ENCODE measurements at regions not wholly inside any gene's neighbourhood (a gene's known extent, or its start where the extent isn't known, plus 50 kb on each side); places are given as distances from the start of the nearest gene placed in this dataset.

- DNase-seq (ENCODE audit: low spot score) = no peak
- Mint-ChIP-seq H3K36me3 (ENCODE audit: low read depth, unreplicated experiment) (no peaks in the 10 kb centered on the region), H3K27ac (ENCODE audit: unreplicated experiment) (no peak overlapping the region), H3K4me1 (ENCODE audit: unreplicated experiment) (no peaks in the 10 kb centered on the region), H3K4me3 (ENCODE audit: unreplicated experiment) (no peak overlapping the region), H3K27me3 (ENCODE audit: unreplicated experiment) (no peaks in the 10 kb centered on the region), H3K9me3 (ENCODE audit: unreplicated experiment) (no peaks in the 10 kb centered on the region)
- TF ChIP-seq CTCF (IDR thresholded peaks at IDR 0.05; ENCODE audit: unreplicated experiment) = no peak
Measured at GRCh38 chr14:22296088-22296487, 292.9 kb downstream of the DAD1 start.

DNA sequence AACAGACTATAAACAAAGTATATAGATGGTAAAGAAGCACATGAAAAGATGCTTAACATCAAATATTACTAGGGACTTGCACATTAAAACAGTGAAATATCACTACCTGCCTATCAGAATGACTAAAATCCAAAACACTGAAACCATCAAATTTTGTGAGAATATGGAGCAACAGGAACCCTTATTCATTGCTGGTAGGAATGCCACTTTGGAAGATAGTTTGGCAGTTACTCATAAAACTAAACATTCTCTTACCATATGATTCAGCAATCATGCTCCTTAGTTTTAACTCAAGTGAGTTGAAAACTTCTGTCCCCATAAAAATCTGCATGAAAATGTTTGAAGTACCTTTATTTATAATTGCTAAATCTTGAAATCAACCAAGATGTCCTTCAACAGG lies 297.6 kb downstream of the DAD1 start:
- Mint-ChIP-seq H3K36me3 (ENCODE audit: low read depth, unreplicated experiment) (no peaks in the 10 kb centered on the region), H3K4me3 (ENCODE audit: unreplicated experiment) (no peak overlapping the region), H3K27me3 (ENCODE audit: unreplicated experiment) (no peaks in the 10 kb centered on the region), H3K9me3 (ENCODE audit: unreplicated experiment) (no peaks in the 10 kb centered on the region), H3K27ac (ENCODE audit: unreplicated experiment) (no peak overlapping the region), H3K4me1 (ENCODE audit: unreplicated experiment) (no peaks in the 10 kb centered on the region)
- DNase-seq (ENCODE audit: low spot score) = no peak
- no peak for TF ChIP-seq CTCF (IDR thresholded peaks at IDR 0.05; ENCODE audit: unreplicated experiment)

DNA sequence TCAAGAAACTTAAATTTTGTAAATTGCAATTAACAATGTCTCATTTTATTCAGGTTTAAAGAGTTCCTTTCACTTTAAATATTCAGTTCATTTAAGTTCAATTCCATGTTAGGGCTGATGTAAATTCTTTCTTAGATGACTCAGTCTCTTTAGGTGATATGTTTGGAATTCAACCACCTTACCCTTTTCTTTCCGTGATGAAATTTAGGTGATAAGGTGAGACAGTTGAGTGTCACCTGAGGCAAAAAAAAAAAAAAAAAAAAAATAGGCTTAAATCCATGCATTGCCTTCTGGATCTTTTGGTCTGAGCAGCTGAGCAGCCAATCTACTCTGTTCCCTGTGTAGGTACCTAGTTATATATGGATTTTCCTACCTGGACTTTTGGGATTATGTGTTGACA lies 299.5 kb downstream of the DAD1 start:
- TF ChIP-seq CTCF (IDR thresholded peaks at IDR 0.05; ENCODE audit: unreplicated experiment) = no peak
- no peaks in the 10 kb centered on the region for H3K36me3 Mint-ChIP-seq (ENCODE audit: low read depth, unreplicated experiment)
- H3K4me1 Mint-ChIP-seq (ENCODE audit: unreplicated experiment) = no peaks in the 10 kb centered on the region
- no peak overlapping the region for H3K27ac Mint-ChIP-seq (ENCODE audit: unreplicated experiment)
- no peak overlapping the region for H3K4me3 Mint-ChIP-seq (ENCODE audit: unreplicated experiment)
- no peaks in the 10 kb centered on the region for H3K9me3 Mint-ChIP-seq (ENCODE audit: unreplicated experiment)
- no peaks in the 10 kb centered on the region for H3K27me3 Mint-ChIP-seq (ENCODE audit: unreplicated experiment)
- no peak for DNase-seq (ENCODE audit: low spot score)

GRCh38 chr14:22285991-22286390 lies 303.0 kb downstream of the DAD1 start:
- Mint-ChIP-seq H3K4me1 (ENCODE audit: unreplicated experiment) (no peaks in the 10 kb centered on the region), H3K36me3 (ENCODE audit: low read depth, unreplicated experiment) (no peaks in the 10 kb centered on the region)

GRCh38 chr14:22282949-22283348 lies 306.1 kb downstream of the DAD1 start:
- H3K4me1 Mint-ChIP-seq (ENCODE audit: unreplicated experiment) = no peaks in the 10 kb centered on the region
- TF ChIP-seq CTCF (IDR thresholded peaks at IDR 0.05; ENCODE audit: unreplicated experiment) = no peak
- DNase-seq (ENCODE audit: low spot score) = no peak
- H3K4me3 Mint-ChIP-seq (ENCODE audit: unreplicated experiment) = no peak overlapping the region
- no peak overlapping the region for H3K27ac Mint-ChIP-seq (ENCODE audit: unreplicated experiment)
- no peaks in the 10 kb centered on the region for H3K27me3 Mint-ChIP-seq (ENCODE audit: unreplicated experiment)
- no peaks in the 10 kb centered on the region for H3K36me3 Mint-ChIP-seq (ENCODE audit: low read depth, unreplicated experiment)
- no peaks in the 10 kb centered on the region for H3K9me3 Mint-ChIP-seq (ENCODE audit: unreplicated experiment)

More at GRCh38 chr14:22285991-22286390, 303.0 kb downstream of the DAD1 start:
- DNase-seq (ENCODE audit: low spot score) = no peak
- Mint-ChIP-seq H3K9me3 (ENCODE audit: unreplicated experiment) (no peaks in the 10 kb centered on the region), H3K4me3 (ENCODE audit: unreplicated experiment) (no peak overlapping the region), H3K27me3 (ENCODE audit: unreplicated experiment) (no peaks in the 10 kb centered on the region), H3K27ac (ENCODE audit: unreplicated experiment) (no peak overlapping the region)
- TF ChIP-seq CTCF (IDR thresholded peaks at IDR 0.05; ENCODE audit: unreplicated experiment) = no peak
